ENCODE measurements at regions not wholly inside any gene's neighbourhood (a gene's known extent, or its start where the extent isn't known, plus 50 kb on each side); places are given as distances from the start of the nearest gene placed in this dataset.

- TF ChIP-seq CTCF (IDR thresholded peaks at IDR 0.05): no peak
- CTCF ChIA-PET: no interaction called here
- POLR2A ChIA-PET: no interaction called here
Observed at GRCh38 chr4:115923152-115923551, 809.7 kb upstream of the NDST4 start.

GRCh38 chr4:115920637-115921036, 807.2 kb upstream of the NDST4 start:
- ATAC-seq (ENCODE audit: low read depth): no peak
- Mint-ChIP-seq H3K27ac (no peak overlapping the region), H3K4me1 (no peaks in the 10 kb centered on the region), H3K9me3 (peaks cover 2% of the 10 kb centered on the region), H3K36me3 (ENCODE audit: low read depth) (no peaks in the 10 kb centered on the region), H3K27me3 (no peaks in the 10 kb centered on the region), H3K4me3 (no peak overlapping the region)
- POLR2A ChIA-PET: no interaction called here
- intact Hi-C loops (cut with micrococcal nuclease): no loop called here
- CTCF ChIA-PET: no interaction called here
- no peak for DNase-seq
- TF ChIP-seq CTCF (IDR thresholded peaks at IDR 0.05): no peak

More at GRCh38 chr4:115923152-115923551, 809.7 kb upstream of the NDST4 start:
- intact Hi-C loops (cut with micrococcal nuclease): no loop called here
- no peak overlapping the region for H3K27ac Mint-ChIP-seq
- no peaks in the 10 kb centered on the region for H3K4me1 Mint-ChIP-seq
- H3K36me3 Mint-ChIP-seq (ENCODE audit: low read depth): no peaks in the 10 kb centered on the region
- peaks cover 2% of the 10 kb centered on the region for H3K9me3 Mint-ChIP-seq
- ATAC-seq (ENCODE audit: low read depth) (no peak), DNase-seq (no peak)
- no peaks in the 10 kb centered on the region for H3K27me3 Mint-ChIP-seq
- no peak overlapping the region for H3K4me3 Mint-ChIP-seq

GRCh38 chr4:115918149-115918548, 804.7 kb upstream of the NDST4 start:
- no peaks in the 10 kb centered on the region for H3K4me1 Mint-ChIP-seq
- ATAC-seq (ENCODE audit: low read depth) (no peak), DNase-seq (no peak)
- H3K27ac Mint-ChIP-seq: no peak overlapping the region
- H3K9me3 Mint-ChIP-seq: peaks cover 2% of the 10 kb centered on the region
- intact Hi-C loops (cut with micrococcal nuclease): no loop called here
- no peaks in the 10 kb centered on the region for H3K27me3 Mint-ChIP-seq
- H3K36me3 Mint-ChIP-seq (ENCODE audit: low read depth): no peaks in the 10 kb centered on the region
- ChIA-PET POLR2A (no interaction called here), CTCF (no interaction called here)
- TF ChIP-seq CTCF (IDR thresholded peaks at IDR 0.05): no peak
- no peak overlapping the region for H3K4me3 Mint-ChIP-seq

GRCh38 chr4:115906428-115906827, 793.0 kb upstream of the NDST4 start:
- no peak for ATAC-seq (ENCODE audit: low read depth)
- no peak overlapping the region for H3K4me3 Mint-ChIP-seq
- H3K27me3 Mint-ChIP-seq: no peaks in the 10 kb centered on the region
- no peak for TF ChIP-seq CTCF (IDR thresholded peaks at IDR 0.05)
- H3K36me3 Mint-ChIP-seq (ENCODE audit: low read depth): no peaks in the 10 kb centered on the region
- intact Hi-C loops (cut with micrococcal nuclease): no loop called here
- DNase-seq: no peak
- ChIA-PET CTCF (no interaction called here), POLR2A (no interaction called here)
- peaks cover 7% of the 10 kb centered on the region for H3K9me3 Mint-ChIP-seq
- no peak overlapping the region for H3K27ac Mint-ChIP-seq
- no peaks in the 10 kb centered on the region for H3K4me1 Mint-ChIP-seq

GRCh38 chr4:115883847-115884246, 770.4 kb upstream of the NDST4 start:
- intact Hi-C loops (cut with micrococcal nuclease): no loop called here
- DNase-seq (no peak), ATAC-seq (ENCODE audit: low read depth) (no peak)
- Mint-ChIP-seq H3K9me3 (no peaks in the 10 kb centered on the region), H3K4me1 (no peaks in the 10 kb centered on the region), H3K4me3 (no peak overlapping the region), H3K27me3 (no peaks in the 10 kb centered on the region), H3K36me3 (ENCODE audit: low read depth) (no peaks in the 10 kb centered on the region), H3K27ac (no peak overlapping the region)
- ChIA-PET CTCF (no interaction called here), POLR2A (no interaction called here)
- TF ChIP-seq CTCF (IDR thresholded peaks at IDR 0.05): no peak
